AML-193 (cell line): ENCODE measurements at regions not wholly inside any gene's neighbourhood (a gene's known extent, or its start where the extent isn't known, plus 50 kb on each side); places are given as distances from the start of the nearest gene placed in this dataset.
A peak's percentile ranks its signal among the peaks of the same experiment; 100 is the strongest.
"Not testable (repeated sequence)": the region's sequence is repeated elsewhere in the genome, so short reads cannot be mapped to it uniquely, and the experiment has no call there.

Experiments
- DNase-seq, 2 experiments: peaks; one replicate each; lab custom pipeline; 2025; lab: John Stamatoyannopoulos, UW

DNA sequence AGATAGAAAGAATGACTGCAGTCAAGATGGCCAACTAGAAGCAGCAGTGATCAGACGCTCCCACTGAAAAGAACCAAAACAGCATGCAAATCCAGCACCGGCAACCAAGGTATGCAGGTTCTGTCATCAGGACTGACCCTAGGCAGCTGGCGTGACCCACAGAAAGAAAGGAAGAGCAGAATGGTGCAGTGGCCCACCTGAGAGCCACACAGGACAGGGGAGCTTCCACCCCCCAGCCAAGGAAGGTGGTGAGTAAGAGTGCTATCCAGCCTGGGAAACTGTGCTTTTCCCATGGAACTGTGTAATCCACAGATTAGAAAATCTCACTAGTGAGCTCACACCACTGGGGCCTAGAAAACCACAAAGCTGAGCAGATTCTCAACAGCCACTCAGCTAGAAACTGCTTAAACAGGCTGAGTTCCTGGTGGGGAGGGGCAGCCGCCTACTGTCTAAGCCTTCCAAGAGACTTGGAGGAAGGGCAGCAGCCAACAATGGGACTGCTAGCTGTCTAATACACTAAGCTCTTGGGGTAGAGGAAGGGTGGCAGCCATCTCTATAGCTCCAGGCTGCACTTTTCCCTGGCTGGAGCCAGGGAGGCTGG is 127.9 kb downstream of the EVA1A start:
- no peak for DNase-seq

DNA sequence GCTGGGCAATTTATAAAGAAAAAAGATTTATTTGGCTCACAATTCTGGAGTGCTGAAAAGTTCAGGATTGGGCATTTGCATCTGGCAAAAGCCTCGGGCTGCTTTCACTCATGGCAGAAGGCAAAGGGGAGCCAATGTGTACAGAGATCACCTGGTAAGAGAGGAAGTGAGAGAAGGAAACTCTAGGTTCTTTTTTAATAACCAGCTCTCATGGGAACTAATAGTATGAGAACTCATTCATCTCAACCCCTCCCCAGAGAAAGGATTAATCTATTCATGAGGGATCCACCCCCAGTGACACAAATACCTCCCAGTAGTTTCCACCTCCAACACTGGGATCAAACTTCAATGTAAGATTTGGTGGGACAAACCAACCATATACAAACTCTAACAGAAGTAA is 129.0 kb downstream of the EVA1A start:
- no peak for DNase-seq

DNA sequence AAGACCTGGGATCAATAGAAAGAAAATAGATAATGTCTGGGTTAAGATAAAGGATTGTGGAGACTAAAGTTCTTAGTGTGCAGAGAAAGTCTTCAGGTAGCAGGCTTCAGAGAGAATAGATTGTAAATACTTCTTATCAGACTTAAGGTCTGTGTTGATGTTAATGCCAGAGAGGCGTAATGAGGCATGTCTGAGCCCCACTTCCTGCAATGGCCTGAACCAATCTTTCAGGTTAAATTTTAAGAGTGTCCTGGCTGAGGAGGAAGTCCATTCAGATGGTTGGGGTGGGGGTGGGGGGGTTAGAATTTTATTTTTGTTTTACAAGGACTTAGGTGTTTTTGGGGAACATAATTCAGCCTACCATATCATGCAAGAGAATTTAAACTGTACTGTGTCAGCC is 129.5 kb downstream of the EVA1A start:
- no peak for DNase-seq

- DNase-seq = not testable (repeated sequence)
Observed at GRCh38 chr2:75430449-75430848, 130.3 kb downstream of the EVA1A start.

DNA sequence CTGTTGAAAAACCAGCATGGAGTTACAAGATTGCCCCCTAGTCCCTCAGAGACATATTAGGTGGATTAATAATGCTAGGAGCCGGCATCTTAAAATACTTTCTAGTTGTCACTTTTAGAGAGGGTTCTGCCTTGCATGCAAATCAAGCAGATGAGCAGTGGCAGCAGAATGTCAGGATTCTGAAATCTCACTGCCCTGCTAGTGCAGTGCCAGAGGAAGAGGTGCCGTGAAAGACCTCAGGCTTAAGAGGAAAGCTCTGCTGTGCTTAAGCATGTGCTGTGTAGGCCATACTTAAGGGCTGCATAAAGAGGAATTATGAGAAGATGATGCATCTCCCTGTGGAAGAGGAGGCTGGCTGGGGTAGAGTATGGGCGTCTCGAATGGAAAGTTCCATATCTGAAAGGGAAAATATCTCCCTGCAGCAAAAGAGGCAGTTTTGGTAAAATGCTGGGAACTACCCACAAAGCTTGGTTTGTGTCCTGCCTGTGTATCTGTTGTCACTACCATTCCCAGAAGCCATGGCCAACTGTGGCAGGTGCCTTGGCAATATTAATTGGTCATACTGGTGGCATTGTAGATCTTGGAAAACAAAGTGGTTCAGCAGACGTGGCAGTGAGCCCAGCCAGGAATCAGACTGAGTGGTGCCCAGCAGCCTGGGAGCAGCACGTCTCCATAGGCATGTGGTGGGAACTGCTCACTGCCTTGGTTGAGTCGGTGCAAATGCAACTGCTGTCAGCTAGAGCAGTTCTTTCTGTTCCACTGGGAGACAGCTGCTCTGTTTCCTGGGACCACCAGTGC is 131.9 kb downstream of the EVA1A start:
- no peak for DNase-seq

GRCh38 chr2:75428060-75428459 is 132.7 kb downstream of the EVA1A start:
- no peak for DNase-seq

- DNase-seq = no peak
Observed at GRCh38 chr2:75424936-75425619, 135.7 kb downstream of the EVA1A start.

- DNase-seq = no peak
Observed at GRCh38 chr2:75421986-75422385, 138.8 kb downstream of the EVA1A start.

GRCh38 chr2:75416420-75417342 is 144.1 kb downstream of the EVA1A start:
- DNase-seq = no peak

- DNase-seq = no peak
Observed at GRCh38 chr2:75415731-75416130, 145.0 kb downstream of the EVA1A start.

- no peak for DNase-seq
Observed at GRCh38 chr2:75415111-75415626, 145.6 kb downstream of the EVA1A start.

GRCh38 chr2:75411574-75411973 is 149.2 kb downstream of the EVA1A start:
- no peak for DNase-seq

DNA sequence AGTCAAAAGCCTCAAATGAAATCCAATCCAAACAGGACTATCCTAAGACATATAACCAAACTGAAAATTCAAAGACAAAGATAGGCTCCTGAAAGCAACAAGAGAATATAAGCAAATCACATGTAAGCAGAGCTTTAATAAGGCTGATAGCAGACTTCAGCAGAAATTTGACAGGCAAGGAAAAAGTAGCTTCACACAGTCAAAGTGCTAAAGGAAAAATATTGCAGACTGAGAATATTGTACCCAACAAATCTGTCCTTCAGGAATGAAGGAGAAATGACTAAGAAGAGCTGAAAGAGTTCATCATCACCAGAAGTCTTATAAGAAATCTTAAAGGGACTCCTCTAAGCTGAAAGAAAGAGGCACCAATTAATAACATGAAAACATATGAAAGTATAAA is 150.0 kb downstream of the EVA1A start:
- DNase-seq = no peak

DNA sequence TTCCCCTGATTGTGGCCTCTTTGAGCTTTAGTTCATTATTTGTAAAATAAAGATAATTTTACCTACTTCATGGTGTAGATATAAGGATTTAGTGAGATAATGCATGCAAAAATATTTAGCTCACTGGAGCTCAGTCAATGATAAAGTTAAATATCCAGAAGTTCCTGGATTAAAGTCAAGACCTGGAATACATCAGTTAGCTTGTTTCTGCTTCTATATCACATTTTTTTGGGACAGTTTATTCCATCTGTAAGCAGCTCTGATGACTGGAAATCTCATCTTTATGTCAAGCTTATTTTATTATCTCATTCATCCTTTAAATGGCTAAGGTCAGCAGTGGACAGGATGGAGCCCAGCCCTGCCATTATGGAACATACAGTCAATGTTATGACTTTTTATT is 152.0 kb downstream of the EVA1A start:
- DNase-seq = no peak

GRCh38 chr2:75407038-75407530 is 153.7 kb downstream of the EVA1A start:
- DNase-seq = no peak

DNA sequence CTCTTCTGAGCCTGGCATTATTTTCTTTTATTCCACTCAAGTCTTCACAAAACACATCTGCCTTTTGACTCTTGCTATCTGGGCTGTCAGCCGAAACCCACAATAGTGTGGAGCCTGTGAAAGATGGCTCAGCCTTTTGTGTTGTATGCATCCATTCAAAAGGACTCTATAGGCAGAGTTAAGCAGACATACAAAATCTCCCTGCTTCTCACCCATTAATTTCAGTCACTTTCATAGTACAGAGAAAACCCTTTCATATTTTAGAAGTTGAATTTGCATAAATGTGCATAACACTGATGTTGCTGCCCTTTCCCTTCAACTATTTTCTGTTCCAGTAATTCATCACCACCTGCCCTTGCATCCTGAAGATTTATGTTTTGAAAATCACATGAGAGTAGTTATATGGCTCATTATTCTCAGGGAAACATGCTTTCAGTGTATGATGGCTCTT is 154.6 kb downstream of the EVA1A start:
- DNase-seq = no peak

DNA sequence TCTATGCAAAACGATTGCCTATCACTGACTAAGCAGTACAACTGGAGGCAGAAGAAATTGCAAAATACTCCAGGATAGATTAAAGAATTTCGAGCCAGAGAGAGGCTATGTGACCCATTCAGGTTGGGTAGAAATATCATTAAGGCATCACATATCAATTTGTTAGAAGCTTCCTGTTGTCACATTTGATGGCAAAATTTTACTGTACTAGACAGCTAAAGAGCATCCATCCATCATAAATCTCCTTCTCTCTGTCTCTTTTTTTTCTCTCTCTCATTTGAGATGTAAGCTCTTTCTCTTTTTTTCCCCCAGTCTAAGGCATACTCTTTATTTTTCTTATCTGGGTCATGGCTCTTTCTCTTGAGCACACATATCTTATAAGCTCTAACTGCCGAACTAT is 155.7 kb downstream of the EVA1A start:
- DNase-seq = no peak

- DNase-seq = peak; percentile 34 to 42
Observed at GRCh38 chr2:75403991-75404428, 156.7 kb downstream of the EVA1A start.

DNA sequence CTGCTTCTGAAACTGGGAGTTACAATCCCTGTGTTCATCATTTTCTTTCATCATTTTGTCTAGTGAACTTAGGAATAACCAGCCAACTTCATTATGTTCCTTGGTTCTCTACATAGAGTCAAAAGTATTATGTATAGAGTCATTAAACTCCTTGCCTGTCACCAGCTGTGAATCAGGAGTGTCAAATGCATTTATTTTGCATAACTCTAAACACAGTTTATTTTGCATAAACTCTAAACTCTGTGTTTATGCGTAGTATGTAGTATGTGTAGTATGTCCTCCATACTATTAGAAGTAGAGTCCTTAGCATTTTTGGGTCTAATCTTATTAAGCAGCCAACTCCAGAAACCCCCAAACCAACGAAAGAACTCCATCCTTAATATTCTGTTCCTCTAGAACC is 164.4 kb downstream of the EVA1A start:
- no peak for DNase-seq

- not testable (repeated sequence) for DNase-seq
Observed at GRCh38 chr2:75394764-75395163, 166.0 kb downstream of the EVA1A start.

DNA sequence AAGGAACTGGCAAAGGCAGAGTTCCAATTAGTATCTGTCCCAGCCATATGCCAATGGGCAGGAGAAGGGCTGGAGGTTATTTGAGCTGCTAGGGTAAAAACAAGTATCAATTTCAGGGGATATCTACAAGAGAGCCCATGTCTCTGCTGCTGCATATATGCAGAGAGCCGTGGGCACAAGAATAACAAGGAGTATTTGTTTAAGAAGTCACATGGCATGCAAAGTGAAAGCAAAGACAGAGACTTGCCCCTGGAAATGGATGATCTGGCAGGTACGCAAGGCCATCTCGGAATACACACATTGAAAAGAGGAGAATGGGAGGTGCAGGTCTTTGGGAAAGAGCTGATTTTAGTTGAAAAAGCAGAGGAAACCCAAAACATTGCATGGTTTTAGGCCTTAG is 170.6 kb downstream of the EVA1A start:
- no peak for DNase-seq

DNA sequence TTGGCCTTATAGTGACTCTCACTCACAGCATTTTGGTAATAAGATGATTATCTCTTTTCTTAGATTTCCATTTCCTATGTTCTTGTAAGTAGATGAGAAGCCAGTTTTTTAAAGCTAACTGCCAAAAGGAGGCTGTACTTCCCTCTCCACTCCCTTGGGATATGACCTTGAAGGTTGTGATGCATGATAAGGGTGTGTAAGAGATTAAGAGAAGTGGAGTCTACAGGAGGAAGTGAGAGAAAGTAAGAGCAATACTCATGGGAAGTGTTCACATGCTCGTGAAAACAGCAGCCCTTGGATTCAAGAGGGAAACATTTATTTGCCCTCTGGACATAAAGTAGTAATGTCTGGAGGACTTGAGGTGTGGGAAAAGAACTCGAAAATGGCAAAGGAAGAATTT is 171.5 kb downstream of the EVA1A start:
- DNase-seq = no peak
